ENCODE measurements at regions not wholly inside any gene's neighbourhood (a gene's known extent, or its start where the extent isn't known, plus 50 kb on each side); places are given as distances from the start of the nearest gene placed in this dataset.

DNA sequence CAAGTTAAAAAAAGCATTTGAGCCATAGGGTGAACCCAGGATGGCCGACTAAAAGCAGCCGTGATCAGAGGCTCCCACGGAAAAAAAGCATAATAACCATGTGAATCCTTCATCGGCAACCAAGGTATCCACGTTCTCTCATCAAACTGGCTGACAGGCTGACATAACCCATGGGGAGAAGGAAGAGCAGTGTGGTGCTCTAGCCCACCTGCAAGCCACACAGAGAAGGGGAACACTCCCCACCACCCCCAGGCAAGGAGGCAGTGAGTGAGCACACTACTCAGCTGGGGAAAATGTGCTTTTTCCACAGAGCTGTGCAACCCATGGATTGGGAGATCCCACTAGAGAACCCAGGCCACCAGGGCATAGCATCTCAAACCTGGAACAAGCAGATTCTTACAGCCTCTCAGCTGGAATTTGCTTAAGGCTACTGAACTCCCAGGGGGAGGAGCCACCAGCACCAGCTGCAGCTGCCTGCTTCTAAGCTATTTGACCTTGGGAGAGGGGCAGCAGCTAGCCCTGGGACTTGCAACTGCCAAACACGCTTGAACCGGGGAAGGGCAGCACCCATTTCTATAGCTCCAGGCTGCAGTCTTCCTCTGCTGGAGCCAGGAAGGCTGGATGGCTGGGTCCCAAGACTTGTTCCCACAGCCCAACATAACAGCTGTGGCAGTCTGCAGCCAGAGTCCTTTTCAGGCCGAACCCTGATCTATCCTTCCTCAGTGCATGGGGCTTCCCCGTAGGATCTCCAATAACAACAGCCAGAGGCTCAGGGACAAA lies 178.2 kb upstream of the NRG3 start:
- ATAC-seq (ENCODE audit: low read depth): no peak
- no TSS peak for BruUV-seq (replicated peaks)
- Histone ChIP-seq H3K79me1 (ENCODE audit: low read depth in 1 of 2, low read length in 2 of 2) (no peaks in the 10 kb centered on the region), H2AK5ac (ENCODE audit: low read depth, low read length) (no peak overlapping the region), H4K8ac (ENCODE audit: low read depth in 2 of 2, low read length in 2 of 2) (no peak overlapping the region), H3K4me2 (ENCODE audit: low read depth, low read length) (no peak overlapping the region), H3K9me1 (ENCODE audit: insufficient read depth, low read length) (no peaks in the 10 kb centered on the region), H4K5ac (ENCODE audit: low read depth, low read length) (no peak overlapping the region), H2AK9ac (replicated peaks; ENCODE audit: low read depth, low read length, poor library complexity) (no peak overlapping the region), H2BK5ac (ENCODE audit: low read depth, low read length, poor library complexity, severe bottlenecking) (no peak overlapping the region), H2BK15ac (ENCODE audit: low read depth, low read length) (no peak overlapping the region), H4K91ac (ENCODE audit: insufficient read depth, low read depth, low read length) (no peak overlapping the region), H3K4me3 (ENCODE audit: insufficient read depth, low read depth, low read length) (no peak overlapping the region), H3K4ac (ENCODE audit: low read depth, low read length) (no peak overlapping the region), H3K56ac (ENCODE audit: extremely low read depth, insufficient read depth, low read length) (no peak overlapping the region; the same call in 1 of the 2 replicates), H2BK20ac (ENCODE audit: low read depth, low read length) (no peak overlapping the region), H3K4me1 (ENCODE audit: control insufficient read depth, insufficient read depth, low read length) (no peaks in the 10 kb centered on the region), H3K14ac (replicated peaks; ENCODE audit: low read depth, low read length) (no peak overlapping the region), H3K27ac (ENCODE audit: insufficient read depth, low read length) (no peak overlapping the region), H3K9ac (ENCODE audit: low read depth, low read length) (no peak overlapping the region), H4K20me1 (ENCODE audit: insufficient read depth, low read length) (no peaks in the 10 kb centered on the region), H3K27me3 (ENCODE audit: control insufficient read depth, insufficient read depth, low read length) (no peaks in the 10 kb centered on the region), H2AFZ (replicated peaks; ENCODE audit: low read length, poor library complexity) (no peak overlapping the region), H3K9me3 (ENCODE audit: control insufficient read depth, insufficient read depth, low read length) (peaks cover 12% of the 10 kb centered on the region), H3K18ac (ENCODE audit: low read depth, low read length) (no peak overlapping the region), H2BK120ac (ENCODE audit: low read depth, low read length) (no peak overlapping the region), H3K36me3 (ENCODE audit: control insufficient read depth, insufficient read depth, low read length) (no peaks in the 10 kb centered on the region), H3K23ac (ENCODE audit: low read depth, low read length) (no peak overlapping the region)
- CTCF ChIA-PET: no interaction called here
- TF ChIP-seq RFX5 (IDR thresholded peaks at IDR 0.05; ENCODE audit: low read depth, low read length): no peak
- TF ChIP-seq MAZ (IDR thresholded peaks at IDR 0.05; ENCODE audit: borderline replicate concordance, low read depth, low read length): no peak
- no peak for TF ChIP-seq MAFK (IDR thresholded peaks at IDR 0.05; ENCODE audit: low read depth, low read length)
- no peak for TF ChIP-seq NFE2L2 (IDR thresholded peaks at IDR 0.05; ENCODE audit: low read depth, low read length)
- TF ChIP-seq, protein P1, sequence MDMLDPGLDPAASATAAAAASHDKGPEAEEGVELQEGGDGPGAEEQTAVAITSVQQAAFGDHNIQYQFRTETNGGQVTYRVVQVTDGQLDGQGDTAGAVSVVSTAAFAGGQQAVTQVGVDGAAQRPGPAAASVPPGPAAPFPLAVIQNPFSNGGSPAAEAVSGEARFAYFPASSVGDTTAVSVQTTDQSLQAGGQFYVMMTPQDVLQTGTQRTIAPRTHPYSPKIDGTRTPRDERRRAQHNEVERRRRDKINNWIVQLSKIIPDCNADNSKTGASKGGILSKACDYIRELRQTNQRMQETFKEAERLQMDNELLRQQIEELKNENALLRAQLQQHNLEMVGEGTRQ (IDR thresholded peaks at IDR 0.05; ENCODE audit: low read depth, low read length): no peak
- no peak for TF ChIP-seq FOS (IDR thresholded peaks at IDR 0.05; ENCODE audit: low read depth, low read length)
- TF ChIP-seq, protein P2, sequence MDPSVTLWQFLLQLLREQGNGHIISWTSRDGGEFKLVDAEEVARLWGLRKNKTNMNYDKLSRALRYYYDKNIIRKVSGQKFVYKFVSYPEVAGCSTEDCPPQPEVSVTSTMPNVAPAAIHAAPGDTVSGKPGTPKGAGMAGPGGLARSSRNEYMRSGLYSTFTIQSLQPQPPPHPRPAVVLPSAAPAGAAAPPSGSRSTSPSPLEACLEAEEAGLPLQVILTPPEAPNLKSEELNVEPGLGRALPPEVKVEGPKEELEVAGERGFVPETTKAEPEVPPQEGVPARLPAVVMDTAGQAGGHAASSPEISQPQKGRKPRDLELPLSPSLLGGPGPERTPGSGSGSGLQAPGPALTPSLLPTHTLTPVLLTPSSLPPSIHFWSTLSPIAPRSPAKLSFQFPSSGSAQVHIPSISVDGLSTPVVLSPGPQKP (IDR thresholded peaks at IDR 0.05; ENCODE audit: borderline replicate concordance, low read depth, low read length): no peak
- no peak for TF ChIP-seq MXI1 (IDR thresholded peaks at IDR 0.05; ENCODE audit: borderline replicate concordance, low read depth, low read length)
- TF ChIP-seq, protein P3, sequence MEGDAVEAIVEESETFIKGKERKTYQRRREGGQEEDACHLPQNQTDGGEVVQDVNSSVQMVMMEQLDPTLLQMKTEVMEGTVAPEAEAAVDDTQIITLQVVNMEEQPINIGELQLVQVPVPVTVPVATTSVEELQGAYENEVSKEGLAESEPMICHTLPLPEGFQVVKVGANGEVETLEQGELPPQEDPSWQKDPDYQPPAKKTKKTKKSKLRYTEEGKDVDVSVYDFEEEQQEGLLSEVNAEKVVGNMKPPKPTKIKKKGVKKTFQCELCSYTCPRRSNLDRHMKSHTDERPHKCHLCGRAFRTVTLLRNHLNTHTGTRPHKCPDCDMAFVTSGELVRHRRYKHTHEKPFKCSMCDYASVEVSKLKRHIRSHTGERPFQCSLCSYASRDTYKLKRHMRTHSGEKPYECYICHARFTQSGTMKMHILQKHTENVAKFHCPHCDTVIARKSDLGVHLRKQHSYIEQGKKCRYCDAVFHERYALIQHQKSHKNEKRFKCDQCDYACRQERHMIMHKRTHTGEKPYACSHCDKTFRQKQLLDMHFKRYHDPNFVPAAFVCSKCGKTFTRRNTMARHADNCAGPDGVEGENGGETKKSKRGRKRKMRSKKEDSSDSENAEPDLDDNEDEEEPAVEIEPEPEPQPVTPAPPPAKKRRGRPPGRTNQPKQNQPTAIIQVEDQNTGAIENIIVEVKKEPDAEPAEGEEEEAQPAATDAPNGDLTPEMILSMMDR (conservative IDR thresholded peaks at IDR 0.05; ENCODE audit: low read depth, low read length): no peak
- no peak for TF ChIP-seq CEBPB (IDR thresholded peaks at IDR 0.05; ENCODE audit: low read depth, low read length)
- no peak for TF ChIP-seq BHLHE40 (IDR thresholded peaks at IDR 0.05; ENCODE audit: low read depth, low read length)
- no peak for TF ChIP-seq SMC3 (IDR thresholded peaks at IDR 0.05; ENCODE audit: low read depth, low read length)
- TF ChIP-seq POLR2A (IDR thresholded peaks at IDR 0.05; ENCODE audit: low read depth, low read length): no peak
- no peak for TF ChIP-seq CHD1 (IDR thresholded peaks at IDR 0.05; ENCODE audit: low read depth, low read length)
- no peak for TF ChIP-seq RAD21 (IDR thresholded peaks at IDR 0.05; ENCODE audit: low read length)
- TF ChIP-seq RCOR1 (IDR thresholded peaks at IDR 0.05; ENCODE audit: insufficient replicate concordance, low read length): no peak
- intact Hi-C loops (cut with micrococcal nuclease): no loop called here
- WGBS, 2 experiments (ENCODE audit: extremely low coverage in 2 of 2, insufficient read length in 1 of 2): 20% methylated on average over 1 of the region's 9 CpGs; no CpG with 5 or more reads in 1 of the 2 experiments
- dilution Hi-C loops (cut with HindIII; ENCODE audit: low sequenced_read_pairs, unreplicated experiment): no loop called here
- DNase-seq: no peak
- in situ Hi-C loops (cut with MboI; ENCODE audit: low sequenced_read_pairs): no loop called here
- POLR2A ChIA-PET (ENCODE audit: unreplicated experiment): no interaction called here

All from IMR-90 (cell line).